ENCODE measurements at regions not wholly inside any gene's neighbourhood (a gene's known extent, or its start where the extent isn't known, plus 50 kb on each side); places are given as distances from the start of the nearest gene placed in this dataset.
"Not testable (repeated sequence)": the region's sequence is repeated elsewhere in the genome, so short reads cannot be mapped to it uniquely, and the experiment has no call there.

DNA sequence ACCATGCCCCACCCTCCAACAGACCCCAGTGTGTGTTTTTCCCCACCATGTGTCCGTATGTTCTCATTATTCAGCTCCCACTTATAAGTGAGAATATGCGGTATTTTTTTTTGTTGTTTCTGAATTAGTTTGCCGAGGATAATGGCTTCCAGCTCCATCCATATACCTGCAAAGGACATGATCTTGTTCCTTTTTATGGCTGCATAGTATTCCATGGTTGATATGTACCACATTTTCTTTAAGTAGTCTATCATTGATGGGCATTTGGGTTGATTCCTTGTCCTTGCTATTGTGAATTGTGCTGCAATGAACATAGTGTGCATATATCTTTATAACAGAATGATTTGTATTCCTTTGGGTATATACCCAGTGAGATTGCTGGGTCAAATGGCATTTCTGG lies 176.9 kb downstream of the UTRN start:
- no peak for ATAC-seq
- Mint-ChIP-seq H3K4me3 (no peak overlapping the region), H3K4me1 (no peaks in the 10 kb centered on the region), H3K9me3 (no peaks in the 10 kb centered on the region), H3K27me3 (no peaks in the 10 kb centered on the region), H3K36me3 (peaks cover 63% of the 10 kb centered on the region), H3K27ac (no peak overlapping the region)

DNA sequence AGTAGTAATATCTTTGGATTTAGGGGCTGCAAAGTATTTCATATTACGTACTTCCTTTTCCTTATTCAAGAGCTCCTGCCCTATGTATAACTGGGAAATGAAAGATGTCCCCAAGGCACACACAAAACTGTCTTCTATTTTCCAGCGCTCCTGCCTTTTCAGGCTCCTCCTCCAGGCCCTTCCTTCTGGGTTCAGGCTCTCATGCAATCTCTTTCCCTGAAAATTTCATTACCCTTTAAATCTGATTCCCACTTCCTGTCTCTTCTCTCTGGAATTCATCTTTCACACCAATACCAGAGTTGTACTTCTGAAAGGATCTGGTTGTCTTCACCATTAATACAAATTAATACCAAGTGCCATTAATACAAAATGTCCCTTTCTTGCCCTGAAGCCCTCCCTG lies 181.6 kb downstream of the UTRN start:
- H3K27ac Mint-ChIP-seq = peak overlapping the region; percentile 0
- no peak overlapping the region for H3K4me3 Mint-ChIP-seq
- H3K27me3 Mint-ChIP-seq = no peaks in the 10 kb centered on the region
- peaks cover 71% of the 10 kb centered on the region for H3K36me3 Mint-ChIP-seq
- no peak for ATAC-seq
- H3K9me3 Mint-ChIP-seq = no peaks in the 10 kb centered on the region
- no peaks in the 10 kb centered on the region for H3K4me1 Mint-ChIP-seq

DNA sequence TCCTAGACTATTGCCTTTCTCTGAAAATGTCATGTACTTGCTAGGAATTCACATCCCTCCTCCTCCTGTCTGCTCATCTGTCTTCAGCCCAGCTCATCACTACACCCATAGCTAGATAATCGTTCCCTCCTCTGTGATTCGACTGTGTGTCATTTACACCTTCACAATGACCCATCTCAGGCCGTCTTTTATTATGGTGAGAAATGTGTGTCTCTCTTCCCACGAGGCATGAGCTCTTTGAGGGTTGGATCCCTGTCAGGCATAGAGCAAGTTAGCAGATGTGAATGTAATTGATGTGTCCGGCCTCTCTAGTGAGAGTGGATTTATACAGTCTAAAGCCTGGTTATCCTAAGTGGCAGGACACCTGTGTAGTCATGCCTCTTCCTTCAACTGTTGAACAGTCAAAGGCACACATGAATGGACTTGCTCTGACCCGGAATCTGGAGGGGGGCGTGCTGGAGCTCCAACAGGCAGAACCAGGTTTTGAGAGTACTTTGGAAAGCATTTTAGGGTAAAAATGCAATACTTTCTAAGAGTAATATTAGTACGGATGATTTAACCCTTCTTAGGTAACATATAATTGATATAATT lies 182.1 kb downstream of the UTRN start:
- H3K36me3 Mint-ChIP-seq = peaks cover 71% of the 10 kb centered on the region
- H3K27ac Mint-ChIP-seq = peak overlapping the region; percentile 0
- no peak for ATAC-seq
- no peaks in the 10 kb centered on the region for H3K9me3 Mint-ChIP-seq
- no peaks in the 10 kb centered on the region for H3K27me3 Mint-ChIP-seq
- no peaks in the 10 kb centered on the region for H3K4me1 Mint-ChIP-seq
- no peak overlapping the region for H3K4me3 Mint-ChIP-seq

DNA sequence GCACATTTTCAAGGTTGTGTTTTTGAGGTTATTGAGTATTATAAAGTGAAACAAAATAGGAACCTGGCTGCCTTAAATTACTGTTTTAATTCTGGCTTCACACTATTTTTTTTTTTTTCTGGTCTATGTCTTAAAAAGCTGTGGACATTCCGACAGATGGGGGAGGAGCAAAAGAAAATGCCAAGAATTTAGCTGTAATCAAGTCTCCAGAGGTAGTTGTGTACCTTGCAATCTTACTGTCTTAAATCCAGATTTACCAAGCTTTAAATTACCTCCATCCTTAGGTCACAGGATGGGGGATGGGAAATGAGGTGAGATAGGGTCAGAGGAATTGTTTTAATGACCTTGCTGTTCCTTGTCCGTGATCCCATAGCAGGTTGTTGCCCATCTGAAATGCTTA lies 182.8 kb downstream of the UTRN start:
- no peaks in the 10 kb centered on the region for H3K9me3 Mint-ChIP-seq
- no peak for ATAC-seq
- H3K27me3 Mint-ChIP-seq = no peaks in the 10 kb centered on the region
- H3K4me1 Mint-ChIP-seq = no peaks in the 10 kb centered on the region
- no peak overlapping the region for H3K4me3 Mint-ChIP-seq
- no peak overlapping the region for H3K27ac Mint-ChIP-seq
- H3K36me3 Mint-ChIP-seq = peaks cover 69% of the 10 kb centered on the region

DNA sequence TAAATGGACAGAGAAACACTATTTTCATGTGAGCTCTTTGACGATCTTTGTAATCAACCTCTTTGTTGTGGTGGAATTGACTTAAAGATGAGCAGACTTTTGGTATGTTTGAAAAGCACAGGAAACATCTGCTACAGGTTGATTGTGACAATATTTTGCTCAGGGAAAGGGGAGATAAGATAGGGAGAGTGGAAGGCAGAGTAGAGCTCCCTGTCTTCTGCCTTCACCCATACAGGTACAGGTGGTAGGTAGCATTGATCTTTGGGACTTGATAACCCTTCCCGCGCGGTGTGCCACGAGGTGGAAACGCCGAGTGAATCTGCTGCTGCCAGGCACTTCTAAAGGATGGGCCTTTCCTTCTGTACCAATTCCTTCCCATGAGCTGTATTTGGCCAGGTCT lies 183.6 kb downstream of the UTRN start:
- H3K4me3 Mint-ChIP-seq = no peak overlapping the region
- no peak for ATAC-seq

DNA sequence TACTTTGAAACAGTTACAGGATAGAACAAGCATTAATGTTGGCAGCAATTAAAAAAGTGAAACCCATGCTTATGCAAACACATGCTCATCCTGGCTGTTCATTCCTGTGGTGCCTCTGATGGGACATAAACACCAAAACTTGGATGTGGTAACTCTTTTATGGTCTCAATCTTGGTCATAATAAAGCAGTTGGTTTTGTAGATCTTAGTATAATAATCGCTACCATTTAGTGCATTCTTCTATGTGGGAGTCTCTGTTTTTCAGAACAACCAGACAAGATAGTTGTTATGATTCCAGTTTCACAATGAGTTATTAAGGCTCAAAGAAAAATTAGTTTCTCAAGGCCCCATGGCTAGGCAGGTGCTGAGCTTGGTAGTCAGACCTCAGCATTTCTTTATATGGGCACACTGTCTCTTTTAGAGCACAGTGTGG lies 184.0 kb downstream of the UTRN start:
- ATAC-seq = no peak
- Mint-ChIP-seq H3K27ac (no peak overlapping the region), H3K4me1 (no peaks in the 10 kb centered on the region), H3K27me3 (no peaks in the 10 kb centered on the region), H3K9me3 (no peaks in the 10 kb centered on the region), H3K36me3 (peaks cover 61% of the 10 kb centered on the region), H3K4me3 (no peak overlapping the region)

More for the DNA sequence above, 183.6 kb downstream of the UTRN start:
- Mint-ChIP-seq H3K27me3 (no peaks in the 10 kb centered on the region), H3K36me3 (peaks cover 63% of the 10 kb centered on the region), H3K27ac (no peak overlapping the region), H3K4me1 (no peaks in the 10 kb centered on the region), H3K9me3 (no peaks in the 10 kb centered on the region)

DNA sequence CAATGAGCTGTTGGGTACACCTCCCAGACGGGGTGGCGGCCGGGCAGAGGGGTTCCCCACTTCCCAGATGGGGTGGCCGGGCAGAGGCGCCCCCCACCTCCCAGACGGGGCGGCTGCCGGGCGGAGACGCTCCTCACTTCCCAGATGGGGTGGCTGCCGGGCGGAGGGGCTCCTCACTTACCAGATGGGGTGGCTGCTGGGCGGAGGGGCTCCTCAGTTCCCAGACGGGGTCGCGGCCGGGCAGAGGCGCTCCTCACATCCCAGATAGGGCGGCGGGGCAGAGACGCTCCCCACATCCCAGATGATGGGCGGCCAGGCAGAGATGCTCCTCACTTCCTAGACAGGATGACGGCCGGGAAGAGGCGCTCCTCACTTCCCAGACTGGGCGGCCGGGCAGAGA lies 185.1 kb downstream of the UTRN start:
- H3K9me3 Mint-ChIP-seq, H3K27me3 Mint-ChIP-seq, H3K4me1 Mint-ChIP-seq, H3K27ac Mint-ChIP-seq, ATAC-seq, H3K4me3 Mint-ChIP-seq: not testable (repeated sequence)
- H3K36me3 Mint-ChIP-seq = peaks cover 66% of the 10 kb centered on the region

DNA sequence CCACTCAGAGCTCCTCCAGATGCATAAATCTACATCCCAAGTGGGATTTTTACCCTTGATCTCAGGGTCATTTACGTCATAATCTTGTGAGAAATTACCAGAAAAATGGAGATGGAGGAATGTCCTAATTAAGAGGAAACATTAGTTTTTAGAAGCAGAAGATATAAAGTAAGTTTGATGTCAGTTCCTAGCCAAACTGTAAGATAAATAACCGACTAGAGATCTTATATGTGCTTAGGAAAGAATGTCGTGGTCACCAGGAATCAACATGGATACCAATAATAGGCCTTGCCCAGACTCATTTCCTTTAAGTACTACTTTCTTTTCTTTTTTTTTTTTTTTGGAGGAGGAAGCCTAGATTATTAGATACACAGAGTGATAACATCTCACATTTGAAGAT lies 186.9 kb downstream of the UTRN start:
- no peaks in the 10 kb centered on the region for H3K4me1 Mint-ChIP-seq
- H3K36me3 Mint-ChIP-seq = peaks cover 76% of the 10 kb centered on the region
- no peak overlapping the region for H3K4me3 Mint-ChIP-seq
- no peaks in the 10 kb centered on the region for H3K9me3 Mint-ChIP-seq
- no peaks in the 10 kb centered on the region for H3K27me3 Mint-ChIP-seq
- ATAC-seq = no peak
- no peak overlapping the region for H3K27ac Mint-ChIP-seq

DNA sequence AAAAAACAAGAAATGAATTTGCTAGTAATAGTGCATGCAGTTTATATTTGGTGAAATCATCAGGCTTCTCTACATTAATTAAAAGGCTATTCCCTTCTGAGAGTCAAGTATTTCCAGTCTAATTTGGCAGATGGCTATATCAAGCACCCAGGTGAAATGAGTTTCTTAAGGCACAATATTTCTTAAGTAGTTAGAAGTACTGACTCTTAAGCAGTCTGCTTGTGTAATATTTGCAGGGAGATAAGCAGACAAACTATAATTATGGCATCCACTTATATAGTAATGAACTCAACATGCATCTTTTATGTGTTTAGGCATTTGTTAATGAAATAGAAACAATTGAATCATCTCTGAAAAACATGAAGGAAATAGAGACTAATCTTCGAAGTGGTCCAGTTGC lies 189.2 kb downstream of the UTRN start:
- Mint-ChIP-seq H3K36me3 (peaks cover 72% of the 10 kb centered on the region), H3K27me3 (no peaks in the 10 kb centered on the region), H3K4me1 (no peaks in the 10 kb centered on the region), H3K27ac (peak overlapping the region; percentile 32), H3K4me3 (no peak overlapping the region), H3K9me3 (no peaks in the 10 kb centered on the region)
- no peak for ATAC-seq

DNA sequence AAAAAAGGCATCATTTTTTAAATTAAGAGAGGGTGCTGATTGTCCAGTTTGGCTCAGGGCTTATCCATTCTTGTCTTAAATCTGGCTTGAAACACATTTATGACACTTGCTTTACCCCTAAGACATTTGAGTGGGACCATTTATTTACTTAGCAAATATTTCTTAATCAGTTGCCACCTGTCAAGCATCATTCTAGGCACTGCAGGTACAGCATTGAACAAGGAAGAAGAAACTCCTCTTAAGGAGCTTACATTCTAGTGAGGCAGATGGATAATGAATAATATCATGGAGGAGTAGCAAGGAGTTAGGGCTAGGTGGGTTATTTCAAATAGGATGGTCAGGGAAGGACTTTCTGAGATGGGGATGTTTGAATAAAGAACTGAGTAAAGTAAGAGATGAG lies 189.8 kb downstream of the UTRN start:
- no peaks in the 10 kb centered on the region for H3K27me3 Mint-ChIP-seq
- no peak overlapping the region for H3K4me3 Mint-ChIP-seq
- no peaks in the 10 kb centered on the region for H3K4me1 Mint-ChIP-seq
- no peaks in the 10 kb centered on the region for H3K9me3 Mint-ChIP-seq
- H3K27ac Mint-ChIP-seq = peak overlapping the region; percentile 40
- peaks cover 72% of the 10 kb centered on the region for H3K36me3 Mint-ChIP-seq
- ATAC-seq = no peak

DNA sequence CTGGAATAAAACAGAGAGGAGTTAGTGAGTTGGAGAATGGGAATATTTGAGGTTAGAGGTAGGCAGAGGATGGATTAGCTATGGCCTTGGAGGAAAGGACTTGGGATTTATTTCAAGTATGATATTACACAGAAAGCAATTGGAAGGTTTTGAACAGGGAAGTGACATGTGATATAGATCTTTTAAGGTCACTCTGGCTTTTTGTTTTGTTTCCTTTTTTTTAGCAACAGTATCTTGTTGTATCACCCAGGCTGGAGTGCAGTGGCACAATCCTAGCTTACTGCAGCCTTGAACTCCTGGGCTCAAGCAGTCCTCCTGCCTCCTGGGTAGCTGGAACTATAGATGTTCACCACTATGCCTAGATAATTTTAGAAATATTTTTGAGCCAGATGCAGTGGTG lies 190.3 kb downstream of the UTRN start:
- Mint-ChIP-seq H3K36me3 (peaks cover 71% of the 10 kb centered on the region), H3K4me1 (no peaks in the 10 kb centered on the region), H3K27ac (peak overlapping the region; percentile 40), H3K4me3 (no peak overlapping the region), H3K27me3 (no peaks in the 10 kb centered on the region), H3K9me3 (no peaks in the 10 kb centered on the region)
- no peak for ATAC-seq

DNA sequence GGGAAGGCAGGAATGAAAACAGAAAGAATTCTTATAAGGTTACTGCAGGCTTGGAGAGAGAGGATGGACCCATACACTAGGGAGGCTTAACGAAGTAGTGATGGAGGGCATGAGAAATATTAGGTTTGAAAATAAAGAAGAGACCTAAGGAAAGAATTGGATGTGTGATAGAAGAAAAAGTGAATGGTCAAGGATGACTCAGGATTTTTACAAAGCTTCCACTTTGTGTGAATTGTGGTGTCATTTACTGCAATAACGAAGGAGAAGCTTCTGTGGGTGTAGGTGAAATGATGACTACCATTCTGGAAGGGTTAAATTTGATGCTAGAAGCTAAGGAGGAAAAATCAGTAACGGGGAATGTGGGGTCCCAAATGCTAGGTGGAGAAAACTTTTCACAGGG lies 191.2 kb downstream of the UTRN start:
- Mint-ChIP-seq H3K27me3 (no peaks in the 10 kb centered on the region), H3K9me3 (no peaks in the 10 kb centered on the region), H3K4me3 (no peak overlapping the region), H3K4me1 (no peaks in the 10 kb centered on the region), H3K36me3 (peaks cover 64% of the 10 kb centered on the region), H3K27ac (peak overlapping the region; percentile 40)
- ATAC-seq = no peak

DNA sequence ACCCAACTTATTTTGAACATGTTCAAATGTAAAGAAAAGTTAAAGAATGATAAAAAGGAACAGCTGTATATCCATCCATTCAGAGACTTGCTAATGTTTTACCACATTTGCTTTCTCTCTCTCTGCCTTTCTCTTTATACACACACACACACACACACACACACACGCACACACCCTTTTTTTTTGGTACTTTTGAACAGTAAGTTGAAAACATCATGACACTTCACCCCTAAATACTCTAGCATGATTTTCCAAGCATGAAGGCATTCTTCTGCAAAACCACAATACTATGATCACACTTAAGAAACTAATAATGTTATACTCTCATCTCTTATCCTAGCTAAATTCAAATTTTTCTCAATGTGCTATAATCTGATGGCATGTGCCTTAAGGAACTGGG lies 192.3 kb downstream of the UTRN start:
- H3K9me3 Mint-ChIP-seq = no peaks in the 10 kb centered on the region
- no peaks in the 10 kb centered on the region for H3K4me1 Mint-ChIP-seq
- H3K27me3 Mint-ChIP-seq = no peaks in the 10 kb centered on the region
- peaks cover 53% of the 10 kb centered on the region for H3K36me3 Mint-ChIP-seq
- no peak for ATAC-seq
- no peak overlapping the region for H3K4me3 Mint-ChIP-seq
- H3K27ac Mint-ChIP-seq = peak overlapping the region; percentile 28

DNA sequence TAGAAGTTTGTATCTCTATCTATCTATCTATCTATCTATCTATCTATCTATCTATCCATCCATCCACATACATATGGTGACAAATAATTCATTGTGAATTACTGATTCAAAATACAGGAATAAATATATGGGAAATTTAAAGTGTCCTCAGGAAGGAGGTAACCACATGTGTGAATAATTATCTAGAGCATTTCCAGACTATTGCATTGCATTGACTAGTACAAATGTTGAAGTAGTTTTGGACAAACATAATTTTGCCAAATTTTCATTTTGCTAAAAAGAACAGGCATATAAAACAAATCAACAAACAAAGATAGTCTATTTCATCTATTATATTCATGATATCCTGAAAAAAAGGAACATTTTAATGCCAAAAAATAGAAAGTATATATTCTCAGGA lies 192.7 kb downstream of the UTRN start:
- Mint-ChIP-seq H3K4me3 (no peak overlapping the region), H3K27ac (peak overlapping the region; percentile 28), H3K36me3 (peaks cover 56% of the 10 kb centered on the region), H3K9me3 (no peaks in the 10 kb centered on the region), H3K4me1 (no peaks in the 10 kb centered on the region), H3K27me3 (no peaks in the 10 kb centered on the region)
- ATAC-seq = no peak

DNA sequence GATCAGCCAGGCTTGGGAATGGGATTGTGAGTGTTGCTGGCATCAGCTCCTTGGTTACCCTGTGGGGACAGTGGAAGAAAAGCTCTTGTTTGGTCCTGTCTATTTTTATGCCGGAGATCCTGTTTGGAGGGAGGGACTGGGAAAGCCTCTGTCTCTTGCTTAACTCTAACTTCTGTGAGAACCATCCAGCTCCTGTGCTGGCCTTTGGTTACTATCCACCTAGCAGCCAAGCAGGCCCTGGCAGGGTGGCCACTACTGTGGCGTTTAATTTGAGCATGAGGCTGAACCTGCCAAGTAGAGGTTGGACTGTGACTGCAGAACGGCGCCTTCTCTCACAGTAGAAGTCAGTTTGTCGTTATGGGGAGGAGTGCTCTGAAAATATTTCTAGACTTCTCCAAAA lies 193.3 kb downstream of the UTRN start:
- Mint-ChIP-seq H3K4me1 (no peaks in the 10 kb centered on the region), H3K9me3 (no peaks in the 10 kb centered on the region), H3K4me3 (no peak overlapping the region), H3K27me3 (no peaks in the 10 kb centered on the region), H3K27ac (peak overlapping the region; percentile 28), H3K36me3 (peaks cover 60% of the 10 kb centered on the region)
- ATAC-seq = no peak

DNA sequence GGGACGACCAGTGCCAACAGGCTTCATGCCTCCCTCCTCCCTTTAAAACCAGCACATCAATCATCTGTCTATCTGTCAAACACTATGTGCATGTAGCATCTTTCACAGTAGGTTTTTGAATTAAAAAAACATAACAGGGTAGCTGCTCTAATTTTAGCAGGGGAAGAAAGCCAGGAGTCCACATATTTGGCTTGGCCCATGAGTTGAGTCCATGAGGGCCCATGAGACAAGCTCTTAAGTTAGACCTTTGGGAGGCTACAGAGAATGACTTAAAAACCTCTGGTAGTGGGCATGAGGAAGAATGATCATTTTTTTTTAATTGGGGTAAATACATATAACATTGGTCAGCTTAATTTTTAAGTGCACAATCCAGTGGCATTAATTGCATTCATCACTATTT lies 194.9 kb downstream of the UTRN start:
- Mint-ChIP-seq H3K36me3 (peaks cover 52% of the 10 kb centered on the region), H3K9me3 (no peaks in the 10 kb centered on the region), H3K27me3 (no peaks in the 10 kb centered on the region), H3K4me3 (no peak overlapping the region), H3K4me1 (no peaks in the 10 kb centered on the region), H3K27ac (peak overlapping the region; percentile 10)
- ATAC-seq = no peak

DNA sequence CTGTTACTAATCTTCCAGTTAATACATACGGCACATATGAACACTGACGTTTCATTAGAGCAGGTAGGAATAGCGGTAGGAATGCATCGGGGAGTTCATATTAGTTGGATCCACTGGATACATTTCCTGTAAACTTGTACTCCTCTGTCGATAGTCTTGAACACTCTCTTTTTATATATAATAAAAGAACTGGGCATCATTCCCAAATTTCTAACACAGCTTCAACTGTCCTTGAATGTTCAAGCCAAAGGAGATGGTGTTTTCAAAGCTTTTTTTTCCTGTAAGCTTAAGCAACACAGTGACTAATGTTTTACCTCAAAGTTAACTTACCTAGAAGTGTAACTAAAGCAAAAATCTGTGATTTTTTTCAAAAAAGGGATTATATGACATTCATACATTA lies 195.3 kb downstream of the UTRN start:
- H3K27ac Mint-ChIP-seq = no peak overlapping the region
- ATAC-seq = no peak
- H3K9me3 Mint-ChIP-seq = no peaks in the 10 kb centered on the region
- no peaks in the 10 kb centered on the region for H3K27me3 Mint-ChIP-seq
- peaks cover 48% of the 10 kb centered on the region for H3K36me3 Mint-ChIP-seq
- H3K4me3 Mint-ChIP-seq = no peak overlapping the region
- no peaks in the 10 kb centered on the region for H3K4me1 Mint-ChIP-seq

Measured in stimulated activated memory B cell treated with anti-CD40 and anti-IgM and Interleukin-4, amounts not matched to agents 10 μg/mL and 1 μg/mL and 100 μg/mL, for 72 hours (primary cell).